GM12873 (cell line): ENCODE measurements at regions not wholly inside any gene's neighbourhood (a gene's known extent, or its start where the extent isn't known, plus 50 kb on each side); places are given as distances from the start of the nearest gene placed in this dataset.

Experiments used
- TF ChIP-seq, protein P1 (sequence below): IDR thresholded peaks from 2 replicates; pipeline ENCODE4 v1.5.1; 2012; ENCODE audit warnings: low read depth, mild to moderate bottlenecking, moderate library complexity, low read length, control low read depth; ENCODE audit not compliant: insufficient read depth; ENCODE audit errors: missing control alignments

DNA sequence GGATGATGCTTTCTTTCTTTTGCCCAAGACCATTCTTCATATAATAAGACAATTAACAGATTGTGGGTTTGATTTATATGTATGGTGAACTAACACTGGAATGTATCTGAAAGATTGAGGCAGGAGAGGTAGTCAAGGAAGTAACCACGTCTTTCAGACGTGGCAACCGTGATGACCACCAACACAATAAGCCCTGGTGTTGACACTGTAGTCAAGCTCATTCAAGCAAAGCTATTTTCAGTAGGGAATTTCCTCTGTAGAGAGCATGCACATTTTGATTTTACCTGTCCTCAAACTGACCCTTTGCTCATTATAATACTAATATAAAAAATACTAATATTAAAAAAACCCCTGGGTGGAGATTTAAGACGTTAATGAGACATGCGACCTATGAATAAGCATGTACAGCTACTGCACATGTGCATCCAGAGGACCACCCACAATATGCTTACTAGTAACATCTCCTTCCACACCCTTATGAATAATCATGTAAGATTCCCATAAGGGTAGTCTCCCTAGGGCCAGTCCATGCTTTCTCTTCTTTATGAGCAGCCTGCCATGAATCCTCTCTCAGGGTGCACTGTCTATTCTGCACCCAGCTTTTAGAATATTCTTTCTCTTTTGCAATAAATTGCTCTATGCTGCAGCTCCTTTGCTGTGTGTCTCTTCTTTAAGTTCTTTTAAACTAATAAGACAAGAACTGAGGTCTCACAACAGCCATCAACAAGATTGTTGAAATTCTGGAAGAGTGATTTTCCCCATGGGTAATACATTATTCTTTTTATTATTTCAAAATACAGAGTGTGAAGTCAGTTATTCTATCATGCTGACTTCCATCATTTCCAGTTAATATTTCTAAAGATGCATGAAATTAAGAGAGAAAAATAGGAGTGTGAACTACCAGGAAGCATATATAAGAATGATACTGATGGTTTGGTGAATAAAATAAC lies 151.3 kb upstream of the NPVF start:
- TF ChIP-seq, protein P1, sequence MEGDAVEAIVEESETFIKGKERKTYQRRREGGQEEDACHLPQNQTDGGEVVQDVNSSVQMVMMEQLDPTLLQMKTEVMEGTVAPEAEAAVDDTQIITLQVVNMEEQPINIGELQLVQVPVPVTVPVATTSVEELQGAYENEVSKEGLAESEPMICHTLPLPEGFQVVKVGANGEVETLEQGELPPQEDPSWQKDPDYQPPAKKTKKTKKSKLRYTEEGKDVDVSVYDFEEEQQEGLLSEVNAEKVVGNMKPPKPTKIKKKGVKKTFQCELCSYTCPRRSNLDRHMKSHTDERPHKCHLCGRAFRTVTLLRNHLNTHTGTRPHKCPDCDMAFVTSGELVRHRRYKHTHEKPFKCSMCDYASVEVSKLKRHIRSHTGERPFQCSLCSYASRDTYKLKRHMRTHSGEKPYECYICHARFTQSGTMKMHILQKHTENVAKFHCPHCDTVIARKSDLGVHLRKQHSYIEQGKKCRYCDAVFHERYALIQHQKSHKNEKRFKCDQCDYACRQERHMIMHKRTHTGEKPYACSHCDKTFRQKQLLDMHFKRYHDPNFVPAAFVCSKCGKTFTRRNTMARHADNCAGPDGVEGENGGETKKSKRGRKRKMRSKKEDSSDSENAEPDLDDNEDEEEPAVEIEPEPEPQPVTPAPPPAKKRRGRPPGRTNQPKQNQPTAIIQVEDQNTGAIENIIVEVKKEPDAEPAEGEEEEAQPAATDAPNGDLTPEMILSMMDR = no peak

DNA sequence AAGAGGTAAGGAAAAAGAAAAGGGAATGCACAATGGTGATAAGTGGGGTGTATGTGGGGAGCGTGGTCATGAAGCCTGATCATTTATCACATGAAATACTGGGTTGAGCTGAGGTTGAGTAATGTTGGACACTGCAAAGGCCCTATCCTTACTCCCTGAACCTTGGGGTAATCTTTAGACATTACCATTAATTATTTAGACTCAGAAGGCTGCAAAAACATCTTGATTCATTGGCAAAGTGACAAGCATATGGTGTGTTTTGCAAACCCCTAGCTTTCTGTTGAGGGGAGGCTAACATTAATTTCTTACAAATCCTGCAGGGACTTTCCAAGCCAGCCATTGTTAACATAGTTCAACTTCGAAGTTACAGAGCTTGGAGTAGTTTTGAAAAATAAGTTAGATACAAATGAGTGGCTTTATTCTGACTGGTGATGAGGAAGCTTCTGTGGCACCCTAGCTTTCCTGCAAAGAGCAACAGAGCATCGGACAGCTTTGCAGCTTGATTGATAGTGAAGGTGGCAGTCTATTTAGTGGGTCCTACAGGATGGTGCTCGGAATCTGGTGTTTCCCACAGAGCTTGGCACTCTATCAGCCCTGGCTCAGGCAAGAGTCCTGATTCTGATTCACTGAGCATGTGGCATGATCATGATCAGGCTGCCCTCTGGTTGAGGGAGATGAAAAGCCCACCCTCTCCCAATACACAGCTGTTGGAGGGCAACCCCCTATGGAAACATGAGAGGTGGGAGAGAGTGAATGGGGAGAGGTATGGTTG lies 153.7 kb upstream of the NPVF start:
- TF ChIP-seq, protein P1 = no peak

DNA sequence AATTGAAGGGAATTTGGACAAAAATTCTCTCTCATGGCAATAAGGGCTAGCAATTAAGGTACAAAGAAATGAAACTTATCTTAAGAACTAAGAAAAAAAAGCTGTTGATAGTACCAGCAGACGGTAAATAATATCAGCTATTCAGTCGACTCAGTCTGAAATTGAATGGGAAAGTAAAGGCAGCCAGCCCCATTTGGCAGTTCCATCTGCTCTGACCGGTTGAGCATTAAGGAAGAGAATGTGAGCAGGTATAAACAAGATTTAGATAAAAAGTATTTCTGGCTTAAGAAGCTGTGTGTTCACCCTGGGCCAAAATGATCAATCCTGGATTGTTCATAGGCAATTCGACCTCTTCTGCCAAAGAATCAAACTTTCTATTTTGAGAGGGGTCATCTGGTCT lies 154.6 kb upstream of the NPVF start:
- TF ChIP-seq, protein P1 = no peak

DNA sequence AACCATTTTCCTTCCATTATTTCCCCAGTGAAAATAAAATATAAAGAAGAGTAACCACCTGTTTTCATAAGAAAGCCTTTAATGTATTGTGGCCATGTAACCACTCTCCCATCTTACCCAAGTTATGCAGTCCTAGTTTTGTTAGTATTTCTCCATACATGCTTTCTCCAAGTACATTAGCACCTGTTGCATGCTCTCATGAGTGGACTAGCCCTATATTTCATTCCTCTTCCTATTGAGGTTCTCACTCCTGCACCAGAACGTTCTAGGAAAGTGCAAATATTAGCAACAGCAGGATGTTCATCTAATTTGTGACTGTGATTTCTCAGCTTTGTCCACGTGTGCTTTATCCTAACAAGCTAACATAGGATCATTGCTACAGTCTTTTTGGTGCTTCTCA lies 155.1 kb upstream of the NPVF start:
- TF ChIP-seq, protein P1 = no peak

DNA sequence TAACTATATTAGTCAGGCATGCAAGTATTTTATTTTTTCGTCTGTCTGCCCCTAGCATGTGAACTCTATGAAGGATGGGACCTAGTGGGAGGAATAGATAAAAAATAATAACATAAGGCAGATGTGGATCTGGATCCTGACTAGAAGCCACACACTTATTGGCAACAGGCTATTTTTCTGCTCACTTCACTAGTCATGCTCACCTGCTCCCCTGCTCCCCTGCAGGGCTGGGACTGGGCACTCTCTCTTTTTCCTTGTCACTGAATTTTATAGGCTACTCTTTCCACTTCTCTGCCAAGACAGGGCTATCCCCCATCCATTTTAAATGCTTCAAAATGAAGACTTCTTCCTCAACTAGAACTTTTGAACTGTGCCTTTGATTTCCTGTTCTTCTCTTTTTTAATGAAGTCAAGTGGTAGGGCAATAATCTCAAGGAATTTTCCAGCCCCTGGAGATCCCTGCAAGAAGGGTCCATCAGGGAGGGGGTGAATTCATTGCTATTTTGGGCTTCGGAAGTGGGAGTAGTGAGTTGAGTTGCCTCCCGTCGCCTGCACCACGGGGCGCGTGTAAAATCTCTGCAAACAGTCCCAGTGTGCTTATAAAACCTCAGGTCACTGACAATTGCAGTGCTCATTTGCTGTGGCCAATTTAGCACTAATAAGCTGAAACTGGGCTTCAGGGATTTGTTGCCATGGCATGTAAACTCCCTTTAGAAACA lies 156.7 kb upstream of the NPVF start:
- TF ChIP-seq, protein P1 = no peak

DNA sequence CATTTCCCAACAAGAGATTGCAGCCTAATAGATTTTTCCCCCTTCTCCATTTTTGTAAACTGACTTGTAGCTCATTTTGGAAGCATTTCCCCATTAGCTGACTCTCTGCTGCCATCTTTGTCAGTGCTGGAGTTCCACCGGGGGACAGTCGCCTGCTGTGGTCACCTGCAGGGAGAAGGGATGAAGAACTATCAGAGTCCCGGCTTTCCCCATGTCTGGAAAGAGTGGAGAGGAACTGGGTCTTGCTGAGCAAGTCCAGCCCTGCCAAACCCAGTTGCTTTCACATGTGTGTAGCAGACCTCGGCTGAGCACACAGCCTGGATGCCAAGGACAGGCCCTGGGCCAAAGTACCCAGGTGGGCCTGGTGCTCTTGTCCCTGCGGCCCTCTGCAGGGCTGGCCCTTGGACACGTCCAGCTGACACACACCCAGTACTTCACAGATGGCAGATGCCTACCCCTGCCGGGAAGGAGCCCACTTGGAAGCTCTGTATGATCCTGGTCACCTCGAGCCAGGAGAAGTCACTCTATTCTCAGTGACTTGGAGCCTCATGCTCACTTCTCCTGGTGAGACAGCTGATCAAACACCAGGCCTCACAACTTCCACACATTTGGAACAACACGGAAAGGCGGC lies 157.3 kb upstream of the NPVF start:
- TF ChIP-seq, protein P1 = no peak
